GM03348 (cell line): ENCODE measurements at regions not wholly inside any gene's neighbourhood (a gene's known extent, or its start where the extent isn't known, plus 50 kb on each side); places are given as distances from the start of the nearest gene placed in this dataset.

Experiments
- DNase-seq: peaks from one replicate; pipeline ENCODE4 v3.0.0; 2012; ENCODE audit warnings: low spot score

GRCh38 chr19:56947206-56947605, 106.7 kb upstream of the PEG3 start:
- no peak for DNase-seq

- no peak for DNase-seq
Observed at GRCh38 chr19:56949626-56950025, 109.1 kb upstream of the PEG3 start.

DNA sequence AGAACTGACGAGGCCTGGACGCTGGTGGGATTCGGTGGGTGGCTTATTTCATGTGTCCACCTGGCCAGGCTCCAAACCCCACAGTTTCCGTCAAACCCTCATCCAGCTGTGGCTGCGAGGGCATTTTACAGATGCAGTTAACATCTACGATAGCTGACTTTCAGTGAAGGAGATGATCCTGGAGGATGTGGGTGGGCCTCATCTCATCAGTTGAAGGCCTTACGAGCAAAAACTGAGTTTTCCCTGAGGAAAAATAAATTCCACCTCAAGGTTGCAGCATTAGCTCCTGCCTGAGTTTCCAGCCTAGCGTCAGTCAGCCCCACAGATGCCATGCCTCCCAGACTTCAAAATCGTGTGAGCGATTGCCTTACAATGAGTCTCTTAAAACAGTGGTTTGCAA, 111.1 kb upstream of the PEG3 start:
- no peak for DNase-seq

DNA sequence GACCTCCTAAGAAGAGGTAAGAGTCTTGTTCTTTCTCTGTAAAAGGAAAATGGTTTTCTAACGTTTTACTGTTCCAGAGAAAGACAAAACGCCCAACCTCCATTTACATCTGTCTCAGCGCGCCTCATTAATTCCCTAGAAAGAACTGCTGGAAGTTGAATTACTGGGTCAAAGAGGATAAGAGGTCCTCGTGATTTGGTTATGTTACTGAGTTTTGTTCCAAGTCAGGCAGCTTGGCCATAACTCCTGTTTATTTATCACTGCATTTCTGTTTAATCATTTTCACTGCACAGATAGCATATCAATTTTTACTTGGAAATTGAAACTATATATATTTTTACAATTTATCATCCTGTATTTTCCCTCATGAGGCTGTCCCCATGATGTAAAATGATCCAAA, 112.9 kb upstream of the PEG3 start:
- DNase-seq: no peak

DNA sequence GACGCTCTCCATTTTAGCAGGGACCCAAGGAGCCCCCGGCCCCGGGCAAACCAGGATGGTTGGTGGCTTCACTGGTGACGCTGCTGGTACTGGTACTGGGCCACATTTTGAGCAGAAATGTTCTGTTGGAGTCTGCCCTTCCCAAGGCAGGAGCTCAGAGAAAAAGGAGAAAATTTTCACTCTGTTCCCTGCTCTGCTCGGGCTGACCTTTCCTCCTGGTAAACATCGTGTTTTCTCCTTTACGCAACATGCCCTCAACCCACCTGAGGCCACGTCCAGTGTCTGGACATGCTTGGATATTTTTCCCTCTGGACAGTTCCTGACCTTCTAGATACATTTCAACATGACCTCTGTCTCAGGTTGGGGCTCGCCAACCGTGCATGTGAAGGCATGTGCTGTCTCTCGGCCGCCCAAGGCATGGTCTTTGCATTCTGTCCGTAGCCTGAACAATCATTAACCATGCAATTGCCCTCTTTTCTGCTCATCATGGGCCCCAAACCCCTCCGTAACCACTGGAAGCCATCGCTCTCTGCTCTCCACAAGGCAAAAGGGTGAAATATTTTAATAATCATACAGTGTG, 115.2 kb upstream of the PEG3 start:
- no peak for DNase-seq

- DNase-seq: no peak
Observed at GRCh38 chr19:56956503-56957226, 116.1 kb upstream of the PEG3 start.

DNA sequence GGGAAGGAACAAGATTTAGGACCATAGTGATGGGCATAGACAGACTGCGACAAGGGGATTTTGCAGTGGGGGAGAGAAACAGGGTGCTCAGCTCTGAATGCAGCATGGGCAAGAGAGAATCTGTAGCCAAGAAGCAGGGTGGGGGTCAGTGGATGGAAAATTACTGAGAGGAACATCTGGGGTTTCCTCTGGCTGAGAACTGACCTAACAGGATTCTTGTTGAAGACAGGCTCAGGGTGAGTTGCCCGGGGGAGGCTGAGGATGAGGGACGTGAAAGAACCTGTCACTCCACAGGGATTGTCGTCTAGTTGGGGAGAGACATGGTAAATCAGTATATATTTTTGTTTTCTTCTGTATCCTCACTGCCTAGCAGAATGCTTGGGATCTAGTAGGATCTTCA, 118.7 kb upstream of the PEG3 start:
- no peak for DNase-seq

DNA sequence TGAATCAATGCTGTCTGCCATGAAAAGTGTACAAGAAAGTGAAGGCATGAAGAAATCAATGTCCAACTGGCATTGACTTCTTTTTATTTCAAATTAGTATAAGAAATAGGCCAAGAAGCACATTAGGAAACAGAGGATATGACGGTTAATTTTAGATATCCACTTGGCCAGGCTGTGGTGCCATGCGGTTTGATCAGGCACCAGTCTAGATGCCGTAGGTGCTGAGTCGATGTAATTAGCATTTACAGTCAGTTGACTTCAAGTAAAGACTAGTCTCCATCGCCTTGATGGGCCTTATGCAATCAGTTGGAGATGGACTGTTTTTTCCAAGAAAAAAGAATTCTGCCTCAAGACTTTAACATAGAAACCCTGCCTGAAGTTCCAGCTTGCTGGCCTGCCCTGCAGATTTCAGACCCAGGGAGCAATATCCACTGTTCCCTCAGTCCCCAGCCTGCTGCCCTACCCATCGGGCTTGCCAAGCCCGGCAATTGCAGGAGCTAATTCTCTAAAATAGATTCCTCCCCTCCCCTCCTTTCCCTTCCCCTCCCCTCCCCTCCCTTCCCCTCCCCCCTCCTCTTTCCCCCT, 120.5 kb upstream of the PEG3 start:
- DNase-seq: no peak

DNA sequence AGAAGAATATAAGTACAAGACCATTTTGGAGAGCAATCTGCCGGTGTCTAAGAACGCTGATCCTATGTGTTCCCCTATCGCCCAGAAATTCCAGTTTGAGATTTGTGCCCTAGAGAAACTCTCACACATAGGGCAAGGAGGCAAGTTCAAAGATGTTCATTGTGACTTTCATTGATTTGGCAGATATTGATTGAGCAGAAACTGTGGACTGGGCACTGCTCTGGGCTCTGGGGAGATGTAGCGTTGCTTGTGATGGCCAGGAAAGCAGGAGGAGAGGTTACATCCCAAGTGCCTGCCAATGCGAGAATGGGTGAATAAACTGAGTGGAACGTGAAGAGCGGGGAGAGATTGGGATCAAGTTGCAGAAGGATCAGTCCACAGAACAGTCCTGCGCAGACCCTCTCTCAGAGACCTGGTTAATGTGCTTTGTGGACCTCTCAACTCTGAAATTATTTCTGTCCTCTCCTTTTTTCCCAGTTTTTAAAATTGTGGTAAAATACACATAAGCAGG, 123.9 kb upstream of the PEG3 start:
- DNase-seq: no peak

- no peak for DNase-seq
Observed at GRCh38 chr19:56966225-56966696, 125.7 kb upstream of the PEG3 start.

DNA sequence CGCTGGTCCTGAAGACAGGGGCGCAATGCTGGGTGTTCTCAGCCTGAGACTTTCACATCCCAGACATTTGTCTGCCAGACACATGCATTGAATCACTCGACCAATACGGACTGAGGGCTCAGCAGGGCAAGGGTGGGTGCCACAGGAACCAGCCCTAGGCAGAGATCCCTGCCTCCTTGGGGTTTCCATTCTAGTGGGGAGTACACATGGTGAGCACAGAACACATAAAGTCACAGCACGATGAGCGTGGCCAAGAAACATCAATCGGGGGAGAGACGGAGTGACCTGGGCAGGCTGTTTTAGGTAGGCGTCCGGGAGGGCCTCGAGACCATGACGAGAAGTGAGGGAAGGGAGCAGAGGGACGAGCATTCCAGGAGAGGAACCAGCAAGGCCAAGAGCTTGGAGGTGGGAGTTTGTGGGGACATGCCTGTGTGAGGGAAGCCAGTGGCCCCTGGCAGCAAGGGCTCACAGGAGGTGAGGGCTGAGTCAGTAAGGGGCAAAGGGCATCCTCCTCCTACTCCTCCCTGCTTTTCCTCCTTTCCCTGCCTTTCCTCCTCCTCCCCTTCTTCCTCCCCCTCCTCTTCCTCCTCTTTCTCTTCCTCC, 126.3 kb upstream of the PEG3 start:
- DNase-seq: no peak

DNA sequence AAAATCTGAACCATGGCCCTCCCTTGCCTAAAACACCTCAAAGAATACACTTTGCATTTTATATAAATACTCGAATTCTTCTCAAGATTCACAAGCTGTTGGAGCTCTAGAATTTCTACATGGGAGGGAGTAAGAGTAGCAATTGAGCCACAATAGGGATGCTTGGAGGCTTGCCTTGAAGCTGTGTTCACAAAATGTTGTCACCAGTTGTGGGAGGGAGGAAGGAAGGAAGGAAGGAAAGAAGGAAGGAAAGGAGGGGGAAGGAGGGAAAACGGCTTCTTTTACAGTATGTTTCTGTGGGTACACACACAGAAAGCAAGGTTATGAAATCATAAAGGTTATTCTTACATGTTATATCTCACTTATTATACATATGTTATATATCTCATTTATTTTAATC, 128.6 kb upstream of the PEG3 start:
- DNase-seq: no peak

DNA sequence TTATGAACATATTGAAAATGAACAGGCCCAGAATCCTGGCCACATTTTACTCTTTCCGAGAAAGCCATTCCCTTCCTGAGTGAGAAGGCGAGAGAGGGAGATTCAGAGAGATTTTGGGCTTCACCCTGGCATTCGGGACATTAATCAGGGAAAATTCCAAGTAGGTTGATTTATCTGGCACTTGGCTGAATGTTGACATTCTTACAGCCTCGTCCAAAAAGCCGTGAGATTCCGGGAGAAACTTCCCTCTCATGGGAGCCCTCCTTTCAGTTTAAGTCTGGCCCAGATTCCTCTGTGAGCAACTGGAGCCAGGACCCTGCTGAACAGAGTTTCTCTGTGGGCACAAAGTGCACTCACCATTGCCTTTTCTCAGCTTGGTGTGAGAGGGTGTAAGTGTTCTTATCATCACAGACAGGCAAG, 129.2 kb upstream of the PEG3 start:
- no peak for DNase-seq

GRCh38 chr19:56971230-56971629, 130.7 kb upstream of the PEG3 start:
- no peak for DNase-seq

- no peak for DNase-seq
Observed at GRCh38 chr19:56972291-56972841, 131.8 kb upstream of the PEG3 start.

DNA sequence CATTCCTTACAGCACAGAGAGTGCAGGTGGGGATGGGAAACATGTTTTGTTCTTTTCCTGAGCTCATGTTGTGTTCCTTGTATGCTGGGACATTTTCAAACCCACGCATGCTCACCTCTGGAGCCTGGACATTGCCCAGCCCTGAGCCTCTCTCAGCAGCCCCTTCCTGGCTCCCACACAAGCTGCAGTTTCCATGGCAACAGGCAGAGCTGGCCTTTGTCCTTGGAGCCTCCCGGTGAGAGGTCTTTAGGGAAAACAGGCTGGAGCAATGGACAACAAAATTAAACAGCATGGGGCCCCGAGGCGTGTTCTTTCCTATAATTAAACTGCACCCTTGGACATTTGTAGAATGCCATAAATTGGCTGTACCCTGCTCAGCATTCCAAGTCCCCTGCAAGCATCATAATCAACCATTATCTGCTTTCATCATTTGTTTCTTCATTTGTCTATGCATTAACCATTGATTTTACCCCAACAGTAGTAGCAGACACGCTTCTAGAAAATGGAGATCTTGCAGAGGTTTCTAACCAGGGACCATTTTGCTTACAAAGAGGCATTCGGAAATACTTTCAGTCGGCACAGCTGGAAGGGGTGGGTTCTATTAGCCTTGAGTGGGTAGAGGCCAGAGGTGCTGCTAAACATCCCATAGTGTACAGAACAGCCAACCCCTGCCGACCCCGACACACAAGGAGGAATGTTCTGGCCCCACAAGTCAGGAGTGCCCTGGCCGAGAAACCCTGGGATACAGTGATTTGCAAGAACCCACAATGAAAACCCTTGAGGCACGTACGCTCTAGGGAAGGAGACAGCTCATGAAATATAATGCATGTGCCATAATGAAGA, 133.4 kb upstream of the PEG3 start:
- no peak for DNase-seq

GRCh38 chr19:56974556-56975207, 134.2 kb upstream of the PEG3 start:
- DNase-seq: no peak

DNA sequence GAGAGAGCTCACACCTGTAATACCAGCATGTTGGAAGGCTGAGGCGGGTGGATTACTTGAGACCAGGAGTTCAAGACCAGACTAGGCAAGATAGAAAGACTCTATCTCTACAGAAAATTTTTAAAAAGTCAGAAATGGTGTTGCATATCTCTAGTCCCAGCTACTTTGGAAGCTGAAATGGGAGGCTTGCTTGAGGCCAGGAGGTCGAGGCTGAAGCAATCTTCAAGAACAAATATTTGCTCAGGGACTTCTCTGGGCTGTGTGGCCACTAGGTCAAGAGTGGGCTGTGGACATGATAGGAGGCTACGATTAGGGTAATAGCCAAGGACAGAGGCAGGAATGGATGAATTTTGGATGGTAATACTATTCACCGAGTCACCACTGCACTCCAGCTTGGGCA, 135.8 kb upstream of the PEG3 start:
- no peak for DNase-seq

- no peak for DNase-seq
Observed at GRCh38 chr19:56976995-56977906, 136.7 kb upstream of the PEG3 start.

- no peak for DNase-seq
Observed at GRCh38 chr19:56978023-56978565, 137.6 kb upstream of the PEG3 start.
